CD14-positive monocyte (primary cell): ENCODE measurements at regions not wholly inside any gene's neighbourhood (a gene's known extent, or its start where the extent isn't known, plus 50 kb on each side); places are given as distances from the start of the nearest gene placed in this dataset.

Experiments used
- DNase-seq, 3 donors: peaks; one replicate each; pipeline ENCODE4 v3.0.0-alpha.2; 2011 to 2022
- H2AFZ ChIP-seq: 2 replicates; pipeline ENCODE4 v1.6.0; 2012; ENCODE audit warnings: mild to moderate bottlenecking, low read depth, low read length, inconsistent platforms; ENCODE audit not compliant: insufficient read depth, poor library complexity, severe bottlenecking
- H3K27ac ChIP-seq, 2 donors: 1 replicate in 1 of 2; 2 replicates in 1 of 2; pipeline ENCODE4 v1.5.1; 2012 to 2013; ENCODE audit warnings: low read length in 2 of 2, control low read depth in 1 of 2, inconsistent platforms in 1 of 2, low read depth in 1 of 2, mild to moderate bottlenecking in 1 of 2
- H3K27me3 ChIP-seq, 2 donors: one replicate each; pipeline versions ENCODE4 v1.6.0 to v1.6.1; 2011 to 2013; ENCODE audit warnings: low read length in 2 of 2; ENCODE audit not compliant: control insufficient read depth in 2 of 2, insufficient read depth in 2 of 2
- H3K36me3 ChIP-seq, 2 donors: replicated peaks in 1 of 2; 1 replicate in 1 of 2; 2 replicates in 1 of 2; pipeline versions ENCODE4 v1.5.1 to v1.6.1; 2012 to 2013; ENCODE audit warnings: low read length in 2 of 2, control low read depth in 1 of 2, inconsistent platforms in 1 of 2, mild to moderate bottlenecking in 1 of 2; ENCODE audit not compliant: insufficient read depth in 2 of 2, control insufficient read depth in 1 of 2
- H3K4me1 ChIP-seq, 2 donors: 1 replicate in 1 of 2; 2 replicates in 1 of 2; pipeline versions ENCODE4 v1.5.1 to v1.6.1; 2012 to 2013; ENCODE audit warnings: low read length in 2 of 2, control low read depth in 1 of 2, inconsistent platforms in 1 of 2, mild to moderate bottlenecking in 1 of 2, moderate library complexity in 1 of 2; ENCODE audit not compliant: insufficient read depth in 2 of 2, control insufficient read depth in 1 of 2
- H3K4me2 ChIP-seq: replicated peaks from 2 replicates; pipeline ENCODE3; 2012; ENCODE audit warnings: low read length, moderate library complexity, mild to moderate bottlenecking; ENCODE audit not compliant: poor library complexity, severe bottlenecking; ENCODE audit errors: extremely low read depth
- H3K4me3 ChIP-seq, 3 experiments: fragments of 200-600 bp in 1 of 3; sonication (generic) in 1 of 3; replicated peaks in 1 of 3; 1 replicate in 2 of 3; 2 replicates in 1 of 3; pipeline ENCODE4 v1.5.1; 2011 to 2013; ENCODE audit warnings: low read length in 3 of 3, mild to moderate bottlenecking in 3 of 3, control low read depth in 2 of 3, low read depth in 2 of 3, inconsistent platforms in 1 of 3, moderate library complexity in 1 of 3
- H3K79me2 ChIP-seq: 2 replicates; pipeline ENCODE4 v1.6.0; 2012; ENCODE audit warnings: mild to moderate bottlenecking, control low read depth, inconsistent platforms, low read length, moderate library complexity; ENCODE audit not compliant: insufficient read depth
- H3K9ac ChIP-seq: 2 replicates; pipeline ENCODE4 v1.6.0; 2017; ENCODE audit warnings: low read length, mild to moderate bottlenecking; ENCODE audit not compliant: insufficient read depth, poor library complexity, severe bottlenecking
- H3K9me3 ChIP-seq, 2 donors: replicated peaks in 1 of 2; 1 replicate in 1 of 2; 2 replicates in 1 of 2; pipeline versions ENCODE4 v1.5.1 to v1.6.1; 2012 to 2013; ENCODE audit warnings: low read length in 2 of 2, control low read depth in 1 of 2; ENCODE audit not compliant: control insufficient read depth in 1 of 2, insufficient read depth in 1 of 2
- H4K20me1 ChIP-seq: 2 replicates; pipeline ENCODE4 v1.6.0; 2012; ENCODE audit warnings: mild to moderate bottlenecking, low read length, control low read depth, moderate library complexity; ENCODE audit not compliant: insufficient read depth
- H3K27ac Mint-ChIP-seq, 7 donors: one replicate each; pipeline ENCODE4 v1.8.0; 2020; ENCODE audit warnings: mild to moderate bottlenecking in 7 of 7, mixed read lengths in 7 of 7, moderate library complexity in 6 of 7, inconsistent platforms in 2 of 7
- H3K27me3 Mint-ChIP-seq, 3 donors: one replicate each; pipeline ENCODE4 v1.8.0; 2021 to 2022; ENCODE audit warnings: low read depth in 3 of 3, mild to moderate bottlenecking in 3 of 3, mixed read lengths in 3 of 3, moderate library complexity in 3 of 3, inconsistent platforms in 1 of 3
- H3K36me3 Mint-ChIP-seq, 2 donors: one replicate each; pipeline ENCODE4 v1.8.0; 2020; ENCODE audit warnings: mixed read lengths in 2 of 2, inconsistent platforms in 1 of 2, mild to moderate bottlenecking in 1 of 2
- H3K4me1 Mint-ChIP-seq: one replicate; pipeline ENCODE4 v1.8.0; 2020; ENCODE audit warnings: mild to moderate bottlenecking, mixed read lengths
- H3K4me3 Mint-ChIP-seq, 2 donors: one replicate each; pipeline ENCODE4 v1.8.0; 2020; ENCODE audit warnings: mild to moderate bottlenecking in 2 of 2, mixed read lengths in 2 of 2, moderate library complexity in 1 of 2
- H3K9me3 Mint-ChIP-seq, 7 donors: one replicate each; pipeline ENCODE4 v1.8.0; 2020 to 2022; ENCODE audit warnings: mixed read lengths in 7 of 7, mild to moderate bottlenecking in 6 of 7, moderate library complexity in 6 of 7, inconsistent platforms in 2 of 7
- CTCF ChIP-seq: fragments of 200-600 bp; IDR thresholded peaks from one replicate; pipeline ENCODE4 v1.8.0; 2022; ENCODE audit warnings: antibody characterized with exemption, mild to moderate bottlenecking
- WGBS: methylation state at CpG from one replicate; pipeline ENCODE4 v1.1.5; 2013; ENCODE audit warnings: missing lambda C conversion rate; ENCODE audit not compliant: insufficient coverage; 5-methylcytosine and 5-hydroxymethylcytosine counted together
- intact Hi-C, 2 donors: fragments of 100-400 bp; cut with micrococcal nuclease; formaldehyde crosslinking; loops; one replicate each; pipeline versions ENCODE4 v1.15.0 to v1.15.1; 2023

GRCh38 chr1:221993444-221993948 lies 251.6 kb upstream of the DUSP10 start:
- Mint-ChIP-seq H3K4me1 (peaks cover 50% of the 10 kb centered on the region), H3K4me3 (no peak overlapping the region), H3K27ac (peak overlapping the region in 4 of 7 donors; percentile 57 to 91 (median 67)), H3K36me3 (peaks cover 3 to 4% of the 10 kb centered on the region in 2 donors), H3K9me3 (peaks cover 0 to 2% (median 0%) of the 10 kb centered on the region in 7 donors), H3K27me3 (peaks cover 0 to 1% (median 0%) of the 10 kb centered on the region in 3 donors)
- no peaks in the 10 kb centered on the region for H3K36me3 ChIP-seq
- TF ChIP-seq CTCF = no peak
- no peaks in the 10 kb centered on the region for H4K20me1 ChIP-seq
- no peak overlapping the region for H3K4me2 ChIP-seq
- intact Hi-C loops = no loop called here
- no peaks in the 10 kb centered on the region for H3K27me3 ChIP-seq
- no peaks in the 10 kb centered on the region for H3K9me3 ChIP-seq
- H3K79me2 ChIP-seq = no peaks in the 10 kb centered on the region
- H3K27ac ChIP-seq = peak overlapping the region in 1 of 2 donors; percentile 63
- H2AFZ ChIP-seq = peak overlapping the region; percentile 49
- no peak for DNase-seq
- peaks cover 32 to 38% of the 10 kb centered on the region in 2 donors for H3K4me1 ChIP-seq
- H3K9ac ChIP-seq = no peak overlapping the region
- H3K4me3 ChIP-seq = no peak overlapping the region

- Mint-ChIP-seq H3K27me3 (peaks cover 0 to 1% (median 0%) of the 10 kb centered on the region in 3 donors), H3K36me3 (peaks cover 0 to 2% of the 10 kb centered on the region in 2 donors), H3K27ac (peak overlapping the region in 1 of 7 donors; percentile 16), H3K9me3 (peaks cover 0 to 2% (median 0%) of the 10 kb centered on the region in 7 donors), H3K4me3 (no peak overlapping the region), H3K4me1 (peaks cover 56% of the 10 kb centered on the region)
- H3K4me3 ChIP-seq = no peak overlapping the region
- no peaks in the 10 kb centered on the region for H3K36me3 ChIP-seq
- no peaks in the 10 kb centered on the region for H3K27me3 ChIP-seq
- no peak overlapping the region for H3K27ac ChIP-seq
- WGBS = no CpG with 5 or more reads among the region's 2 CpGs
- no peaks in the 10 kb centered on the region for H3K79me2 ChIP-seq
- intact Hi-C loops = no loop called here
- H2AFZ ChIP-seq = no peak overlapping the region
- TF ChIP-seq CTCF = no peak
- H3K9me3 ChIP-seq = no peaks in the 10 kb centered on the region
- H3K4me1 ChIP-seq = peaks cover 32 to 38% of the 10 kb centered on the region in 2 donors
- H3K4me2 ChIP-seq = no peak overlapping the region
- H3K9ac ChIP-seq = no peak overlapping the region
- H4K20me1 ChIP-seq = no peaks in the 10 kb centered on the region
- DNase-seq = peak in 1 of 3 donors; percentile 6
These were observed 250.5 kb upstream of the DUSP10 start for GRCh38 chr1:221992427-221992826.
